Stimulated activated naive CD8-positive, alpha-beta T cell treated with anti-CD3 and anti-CD28 coated beads, Interleukin-15, Interleukin-2, amounts not matched to agents 100 ng/mL and 50 ng/mL, for 24 hours (primary cell): ENCODE measurements at regions not wholly inside any gene's neighbourhood (a gene's known extent, or its start where the extent isn't known, plus 50 kb on each side); places are given as distances from the start of the nearest gene placed in this dataset.

Experiments
- H3K27ac Mint-ChIP-seq: one replicate; pipeline ENCODE4 v1.8.0; 2021; ENCODE audit warnings: mild to moderate bottlenecking, mixed read lengths
- H3K27me3 Mint-ChIP-seq: one replicate; pipeline ENCODE4 v1.8.0; 2021; ENCODE audit warnings: mixed read lengths
- H3K36me3 Mint-ChIP-seq: one replicate; pipeline ENCODE4 v1.8.0; 2021; ENCODE audit warnings: low read depth, mixed read lengths
- H3K4me1 Mint-ChIP-seq: one replicate; pipeline ENCODE4 v1.8.0; 2021; ENCODE audit warnings: low read depth, mixed read lengths
- H3K4me3 Mint-ChIP-seq: one replicate; pipeline ENCODE4 v1.8.0; 2021; ENCODE audit warnings: mild to moderate bottlenecking, mixed read lengths
- H3K9me3 Mint-ChIP-seq: one replicate; pipeline ENCODE4 v1.8.0; 2021; ENCODE audit warnings: mixed read lengths

DNA sequence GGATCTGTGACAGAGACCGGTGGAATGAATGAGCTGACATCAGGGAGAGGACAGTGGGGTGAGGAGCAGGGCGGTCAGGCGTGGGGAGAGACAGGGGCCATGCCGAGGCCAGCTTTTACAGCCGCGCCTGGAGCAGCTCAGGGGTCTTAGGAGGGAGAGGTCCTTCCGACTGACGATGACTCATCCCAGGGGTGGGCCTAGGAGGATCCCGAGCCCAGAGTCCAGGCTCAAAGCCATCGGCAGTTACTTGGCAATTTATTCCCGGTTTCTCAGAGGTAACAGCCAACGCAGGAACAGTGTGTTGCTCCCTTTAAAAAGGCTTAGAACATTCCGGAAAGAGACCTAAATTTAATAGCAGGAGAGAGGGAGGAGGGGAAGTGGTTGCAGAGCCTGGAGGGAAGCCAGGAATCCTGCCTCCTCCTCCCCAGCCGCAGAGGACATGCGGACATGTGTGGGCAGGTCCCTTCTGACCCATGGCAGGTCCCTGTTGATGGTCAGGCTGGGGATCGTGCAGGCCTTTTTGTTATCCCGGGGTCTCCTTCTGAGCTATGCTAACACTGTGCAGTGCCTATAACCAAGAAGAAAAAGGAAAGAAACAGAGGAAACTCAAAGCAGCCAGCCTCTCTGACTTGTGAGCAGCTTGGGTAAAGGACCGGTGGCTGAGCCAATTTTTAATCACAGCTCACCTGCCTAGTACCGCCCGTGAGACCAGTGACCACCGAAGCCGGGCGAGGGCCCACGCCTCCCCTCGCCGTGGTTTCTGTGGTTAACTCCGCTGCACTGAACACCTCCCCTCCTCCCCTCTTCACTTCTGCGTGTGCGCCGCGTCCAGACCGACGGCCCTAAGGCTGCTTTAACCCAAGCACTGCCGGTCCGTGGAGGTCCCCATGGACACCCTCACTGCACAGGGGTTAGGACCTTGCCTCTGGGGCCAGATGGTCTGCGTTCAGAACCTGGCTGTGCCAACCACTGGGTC lies 392.4 kb upstream of the PROK2 start:
- no peak overlapping the region for H3K27ac Mint-ChIP-seq
- H3K4me1 Mint-ChIP-seq = peaks cover 23% of the 10 kb centered on the region
- no peaks in the 10 kb centered on the region for H3K36me3 Mint-ChIP-seq
- peaks cover 76% of the 10 kb centered on the region for H3K27me3 Mint-ChIP-seq
- H3K9me3 Mint-ChIP-seq = peaks cover 4% of the 10 kb centered on the region
- H3K4me3 Mint-ChIP-seq = no peak overlapping the region

DNA sequence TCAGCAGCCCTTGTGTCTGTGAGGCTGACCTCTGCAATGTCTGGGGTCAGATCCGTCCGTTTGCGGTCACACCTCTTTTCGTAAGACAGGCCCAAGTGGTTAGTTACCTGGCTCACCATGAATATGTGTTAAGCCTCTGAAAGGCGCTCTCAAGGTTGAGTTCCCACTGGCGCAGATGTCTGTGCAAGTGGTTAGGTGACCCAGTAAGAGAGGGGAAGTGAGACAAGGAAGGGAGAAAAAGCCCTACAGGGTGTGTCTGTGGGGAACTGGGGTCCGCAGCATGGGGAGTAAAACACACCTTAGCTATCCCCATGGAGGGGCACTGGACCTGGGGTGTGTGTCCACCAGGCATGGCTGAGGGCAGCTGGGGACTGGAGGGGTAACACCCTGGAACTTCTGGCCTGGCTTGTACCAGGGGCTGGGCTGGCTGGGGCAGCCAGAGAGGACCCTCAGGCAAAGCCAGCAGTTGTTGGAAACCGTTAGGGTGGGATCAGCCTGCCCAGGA lies 391.6 kb upstream of the PROK2 start:
- peaks cover 24% of the 10 kb centered on the region for H3K4me1 Mint-ChIP-seq
- no peak overlapping the region for H3K27ac Mint-ChIP-seq
- H3K4me3 Mint-ChIP-seq = no peak overlapping the region
- no peaks in the 10 kb centered on the region for H3K36me3 Mint-ChIP-seq
- H3K9me3 Mint-ChIP-seq = peaks cover 4% of the 10 kb centered on the region
- H3K27me3 Mint-ChIP-seq = peaks cover 72% of the 10 kb centered on the region

DNA sequence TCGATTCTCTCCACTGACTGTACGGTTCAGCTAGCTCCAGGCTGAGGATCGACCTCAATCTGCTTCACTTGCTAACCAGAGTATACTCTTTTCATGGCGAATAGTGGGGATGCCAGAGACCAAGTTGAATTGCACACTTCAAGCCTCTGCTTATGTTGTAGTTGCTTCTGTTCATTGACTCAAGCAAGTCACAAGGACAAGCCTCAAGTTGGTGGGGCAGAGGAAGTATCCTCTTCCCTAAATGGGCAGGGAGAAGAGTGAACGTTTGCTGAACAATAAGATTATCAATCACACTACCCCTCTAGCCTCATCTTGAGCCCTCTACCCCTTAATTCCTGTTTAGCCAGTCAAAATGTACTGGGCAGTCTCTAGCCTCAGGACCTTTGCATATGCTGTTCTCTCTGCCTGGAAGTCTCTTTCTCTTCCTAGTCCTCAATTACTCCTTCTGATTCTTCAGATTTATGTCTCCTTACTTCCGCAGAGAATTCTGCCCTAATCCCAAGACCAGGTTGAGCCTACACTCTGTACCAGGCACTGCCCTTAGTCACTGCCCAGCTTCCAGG lies 390.4 kb upstream of the PROK2 start:
- Mint-ChIP-seq H3K27me3 (peaks cover 68% of the 10 kb centered on the region), H3K4me1 (peaks cover 29% of the 10 kb centered on the region), H3K27ac (no peak overlapping the region), H3K36me3 (no peaks in the 10 kb centered on the region), H3K9me3 (peaks cover 4% of the 10 kb centered on the region), H3K4me3 (no peak overlapping the region)

DNA sequence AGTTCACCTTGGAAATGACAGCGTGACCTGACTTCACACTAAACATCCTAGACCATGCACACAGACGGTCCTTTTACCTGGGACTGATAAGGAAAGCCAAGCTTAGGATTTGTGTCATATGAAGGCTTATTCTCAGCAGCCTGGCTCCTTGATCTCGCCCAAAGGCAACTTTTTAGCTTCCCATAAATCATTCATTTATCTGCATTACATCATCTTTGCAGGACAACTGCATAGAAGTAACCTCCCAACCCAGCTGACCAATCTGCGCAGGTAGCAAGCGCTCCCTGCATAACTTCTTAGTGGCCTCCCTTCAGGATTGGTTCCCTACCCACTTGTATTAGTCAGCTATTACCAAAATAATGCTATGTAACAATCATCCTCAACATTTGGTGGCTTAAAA lies 389.9 kb upstream of the PROK2 start:
- Mint-ChIP-seq H3K4me1 (peaks cover 29% of the 10 kb centered on the region), H3K36me3 (no peaks in the 10 kb centered on the region), H3K27me3 (peaks cover 66% of the 10 kb centered on the region), H3K27ac (no peak overlapping the region), H3K4me3 (no peak overlapping the region), H3K9me3 (peaks cover 4% of the 10 kb centered on the region)

DNA sequence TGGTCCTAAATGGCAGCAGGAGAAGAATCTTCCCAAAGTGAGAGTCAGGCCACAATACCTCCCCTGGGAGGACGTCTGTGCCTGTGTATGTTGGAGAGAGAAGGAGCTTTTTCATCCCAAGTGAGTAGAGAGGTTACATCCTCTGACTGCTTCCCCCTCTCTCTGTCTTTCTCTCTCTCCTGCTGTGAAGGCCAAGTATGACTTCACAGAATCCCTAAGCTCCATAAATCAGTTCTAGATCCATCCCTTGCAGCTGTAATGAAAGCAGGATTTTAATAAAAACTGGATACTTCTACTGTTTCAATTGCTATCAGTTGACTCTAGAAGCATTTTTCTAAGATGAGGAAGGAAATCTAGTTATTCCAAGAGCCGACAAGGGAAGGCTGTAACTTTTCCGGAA lies 389.1 kb upstream of the PROK2 start:
- Mint-ChIP-seq H3K27ac (no peak overlapping the region), H3K4me1 (peaks cover 29% of the 10 kb centered on the region), H3K27me3 (peaks cover 64% of the 10 kb centered on the region), H3K9me3 (peaks cover 4% of the 10 kb centered on the region), H3K4me3 (no peak overlapping the region), H3K36me3 (no peaks in the 10 kb centered on the region)

DNA sequence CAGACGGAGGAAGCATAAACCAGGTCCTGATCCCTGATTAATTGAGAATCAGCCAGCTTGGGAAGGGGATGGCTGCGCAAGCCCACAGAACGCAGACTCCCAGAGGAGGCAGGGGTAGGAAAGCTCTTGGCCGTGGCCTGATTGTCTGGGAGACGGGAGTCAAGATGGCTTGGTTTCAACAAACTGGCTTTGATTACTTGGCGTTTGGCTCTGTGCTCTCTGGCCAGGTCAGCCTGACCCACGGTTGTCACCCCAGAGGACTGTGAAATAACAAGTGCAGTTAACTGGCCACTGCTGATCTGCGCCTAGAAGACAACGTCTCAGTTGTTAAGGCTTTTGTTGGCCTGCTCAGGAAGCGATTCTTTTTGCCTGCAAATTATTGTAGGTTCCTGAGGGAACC lies 387.0 kb upstream of the PROK2 start:
- Mint-ChIP-seq H3K4me3 (no peak overlapping the region), H3K36me3 (no peaks in the 10 kb centered on the region), H3K4me1 (peaks cover 19% of the 10 kb centered on the region)

DNA sequence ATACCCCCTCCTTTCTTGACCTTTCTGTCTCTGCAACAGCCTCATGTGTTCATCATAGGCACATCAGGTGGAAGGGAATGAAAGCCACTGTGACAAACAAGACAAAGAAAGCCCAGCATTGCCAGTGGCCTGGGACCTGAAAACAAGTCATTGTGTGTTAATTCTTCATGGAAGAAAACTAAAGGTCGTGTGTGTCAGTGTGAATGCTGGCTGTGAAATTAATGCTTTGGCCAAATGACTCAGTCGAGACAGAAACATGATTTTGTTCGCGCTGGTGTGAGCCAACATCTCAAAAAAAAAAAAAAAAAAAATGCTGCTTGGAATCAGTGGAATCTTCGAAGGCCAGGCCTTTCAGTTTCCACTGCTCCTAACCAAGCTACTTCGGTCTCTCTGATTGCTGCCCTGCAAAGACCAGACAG lies 386.5 kb upstream of the PROK2 start:
- H3K4me1 Mint-ChIP-seq = peaks cover 14% of the 10 kb centered on the region
- peaks cover 46% of the 10 kb centered on the region for H3K27me3 Mint-ChIP-seq

More for the DNA sequence above, 387.0 kb upstream of the PROK2 start:
- Mint-ChIP-seq H3K27me3 (peaks cover 50% of the 10 kb centered on the region), H3K9me3 (peaks cover 4% of the 10 kb centered on the region), H3K27ac (no peak overlapping the region)

DNA sequence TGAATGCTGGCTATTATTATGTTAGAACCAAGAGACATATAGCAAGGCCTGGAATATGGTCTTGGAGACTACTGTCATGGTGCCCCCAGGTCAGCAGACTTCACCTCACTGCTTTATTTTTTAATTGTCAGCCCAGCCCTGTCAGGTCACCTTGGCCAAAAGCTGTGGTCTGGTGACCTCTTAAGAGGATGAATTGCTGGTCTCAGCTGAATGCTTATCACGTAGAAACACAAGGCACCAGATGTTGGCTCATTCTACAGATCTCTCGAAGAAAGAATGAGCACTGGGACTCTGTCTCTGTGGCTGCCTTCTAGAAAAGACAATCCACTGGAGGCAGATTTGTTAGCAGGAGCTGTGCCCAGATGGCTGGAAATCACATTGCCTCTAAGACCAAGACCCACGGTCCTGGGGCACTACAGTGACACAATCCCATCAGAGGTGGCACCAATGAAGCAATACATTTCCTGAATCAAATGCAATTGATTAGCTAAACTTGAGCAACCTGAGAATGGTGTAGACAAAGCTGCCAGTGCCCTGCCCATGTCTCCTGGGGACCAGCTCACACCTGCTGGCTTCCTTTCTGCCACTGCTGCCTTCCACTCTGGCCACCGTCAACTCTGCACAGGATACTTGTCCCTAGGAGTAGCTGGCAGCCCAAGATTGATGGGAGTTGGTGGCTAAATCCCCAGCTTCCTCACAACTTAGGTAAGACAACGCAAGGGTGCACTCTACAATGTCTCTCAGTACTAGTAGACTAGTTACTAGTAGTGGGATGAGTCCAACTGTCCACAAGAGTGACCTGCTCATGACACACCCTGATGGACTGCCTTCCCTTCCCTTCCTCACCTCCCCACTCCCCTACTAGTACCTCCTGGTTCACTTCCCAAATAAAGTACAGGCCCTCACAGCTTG lies 384.9 kb upstream of the PROK2 start:
- peaks cover 11% of the 10 kb centered on the region for H3K4me1 Mint-ChIP-seq
- H3K9me3 Mint-ChIP-seq = no peaks in the 10 kb centered on the region
- H3K4me3 Mint-ChIP-seq = no peak overlapping the region
- peaks cover 29% of the 10 kb centered on the region for H3K27me3 Mint-ChIP-seq
- H3K27ac Mint-ChIP-seq = no peak overlapping the region
- no peaks in the 10 kb centered on the region for H3K36me3 Mint-ChIP-seq

More for the DNA sequence above, 386.5 kb upstream of the PROK2 start:
- peaks cover 4% of the 10 kb centered on the region for H3K9me3 Mint-ChIP-seq
- no peaks in the 10 kb centered on the region for H3K36me3 Mint-ChIP-seq
- peak overlapping the region; percentile 11 for H3K27ac Mint-ChIP-seq
- no peak overlapping the region for H3K4me3 Mint-ChIP-seq

DNA sequence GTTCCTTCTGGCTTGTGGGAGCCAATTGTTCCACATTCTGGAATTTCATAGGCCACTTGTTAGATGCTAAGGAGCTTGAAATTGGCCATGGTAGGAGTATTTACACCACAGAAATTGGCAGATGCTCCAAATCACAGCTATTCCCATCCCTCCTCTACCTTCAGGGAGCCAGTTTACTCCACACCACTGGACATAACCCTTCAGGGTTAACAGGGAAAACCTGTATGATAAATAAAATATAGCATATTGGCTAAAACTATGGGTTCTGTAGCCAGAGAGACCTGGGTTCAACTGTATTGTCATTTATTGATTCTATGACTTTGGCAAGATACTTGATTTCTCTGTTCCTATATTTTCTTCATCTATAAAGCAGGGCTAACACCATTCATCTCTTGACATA lies 384.2 kb upstream of the PROK2 start:
- H3K4me3 Mint-ChIP-seq = no peak overlapping the region
- H3K27ac Mint-ChIP-seq = no peak overlapping the region
- peaks cover 22% of the 10 kb centered on the region for H3K27me3 Mint-ChIP-seq
- peaks cover 14% of the 10 kb centered on the region for H3K4me1 Mint-ChIP-seq
- no peaks in the 10 kb centered on the region for H3K9me3 Mint-ChIP-seq
- H3K36me3 Mint-ChIP-seq = no peaks in the 10 kb centered on the region

DNA sequence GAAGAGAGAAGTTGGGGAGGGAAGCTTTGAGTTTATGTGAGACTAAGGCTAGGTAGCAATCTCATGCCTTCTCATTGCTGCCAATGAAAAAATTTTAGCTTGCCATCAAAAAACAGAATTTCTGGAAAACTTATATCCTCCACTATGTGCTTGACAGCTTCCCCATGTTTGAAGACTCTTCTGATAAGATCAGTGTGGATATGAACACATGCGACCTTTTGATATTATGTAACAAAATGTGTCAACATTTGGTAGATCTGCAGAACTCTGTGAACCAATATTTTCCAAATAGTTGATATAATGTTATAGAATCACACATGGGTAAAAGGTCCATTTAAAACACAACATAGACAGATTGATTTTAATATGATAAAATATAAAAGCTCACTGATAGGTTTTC lies 380.9 kb upstream of the PROK2 start:
- peaks cover 7% of the 10 kb centered on the region for H3K27me3 Mint-ChIP-seq
- no peaks in the 10 kb centered on the region for H3K36me3 Mint-ChIP-seq
- H3K9me3 Mint-ChIP-seq = no peaks in the 10 kb centered on the region
- no peak overlapping the region for H3K4me3 Mint-ChIP-seq
- H3K27ac Mint-ChIP-seq = no peak overlapping the region
- peaks cover 16% of the 10 kb centered on the region for H3K4me1 Mint-ChIP-seq

DNA sequence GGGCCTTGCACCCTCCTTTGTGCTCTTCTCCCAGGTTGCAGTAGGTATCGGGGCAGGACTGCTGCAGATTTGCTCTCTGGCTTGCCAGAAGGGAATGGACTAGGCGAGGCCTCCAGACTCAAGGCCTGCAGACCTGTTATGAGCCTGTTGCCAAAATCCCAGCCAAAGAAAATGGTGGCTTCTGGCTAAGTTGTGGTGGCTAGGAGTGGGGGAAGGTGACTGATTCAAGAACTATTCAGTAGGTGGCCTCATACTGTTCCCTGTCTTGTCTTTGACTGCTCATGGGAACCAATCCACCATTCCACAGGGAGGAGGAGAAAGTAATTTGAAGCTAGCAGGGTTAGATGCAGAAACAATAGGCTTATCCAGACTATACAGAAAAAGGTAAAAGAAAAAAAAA lies 380.4 kb upstream of the PROK2 start:
- Mint-ChIP-seq H3K4me3 (no peak overlapping the region), H3K27ac (no peak overlapping the region), H3K4me1 (peaks cover 16% of the 10 kb centered on the region), H3K27me3 (peaks cover 7% of the 10 kb centered on the region), H3K9me3 (no peaks in the 10 kb centered on the region), H3K36me3 (no peaks in the 10 kb centered on the region)

DNA sequence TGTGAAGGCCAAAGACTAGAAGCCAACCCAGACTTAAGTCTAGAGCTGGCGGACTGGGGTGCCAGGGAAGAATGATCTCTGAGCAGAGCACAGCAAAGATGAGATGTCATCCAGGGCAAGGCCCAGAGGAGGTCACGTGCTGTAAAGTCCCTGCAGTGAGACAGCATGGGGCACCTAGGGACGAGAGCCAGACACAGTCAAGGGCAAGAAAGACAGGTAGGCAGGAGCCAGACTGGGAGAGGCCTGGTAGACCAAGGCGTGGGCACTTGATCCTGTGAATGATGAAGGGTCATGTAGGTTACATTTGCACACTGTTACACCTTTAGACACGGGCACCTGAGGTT lies 379.7 kb upstream of the PROK2 start:
- Mint-ChIP-seq H3K27me3 (peaks cover 7% of the 10 kb centered on the region), H3K4me3 (no peak overlapping the region), H3K4me1 (peaks cover 16% of the 10 kb centered on the region), H3K9me3 (no peaks in the 10 kb centered on the region), H3K27ac (no peak overlapping the region), H3K36me3 (no peaks in the 10 kb centered on the region)

DNA sequence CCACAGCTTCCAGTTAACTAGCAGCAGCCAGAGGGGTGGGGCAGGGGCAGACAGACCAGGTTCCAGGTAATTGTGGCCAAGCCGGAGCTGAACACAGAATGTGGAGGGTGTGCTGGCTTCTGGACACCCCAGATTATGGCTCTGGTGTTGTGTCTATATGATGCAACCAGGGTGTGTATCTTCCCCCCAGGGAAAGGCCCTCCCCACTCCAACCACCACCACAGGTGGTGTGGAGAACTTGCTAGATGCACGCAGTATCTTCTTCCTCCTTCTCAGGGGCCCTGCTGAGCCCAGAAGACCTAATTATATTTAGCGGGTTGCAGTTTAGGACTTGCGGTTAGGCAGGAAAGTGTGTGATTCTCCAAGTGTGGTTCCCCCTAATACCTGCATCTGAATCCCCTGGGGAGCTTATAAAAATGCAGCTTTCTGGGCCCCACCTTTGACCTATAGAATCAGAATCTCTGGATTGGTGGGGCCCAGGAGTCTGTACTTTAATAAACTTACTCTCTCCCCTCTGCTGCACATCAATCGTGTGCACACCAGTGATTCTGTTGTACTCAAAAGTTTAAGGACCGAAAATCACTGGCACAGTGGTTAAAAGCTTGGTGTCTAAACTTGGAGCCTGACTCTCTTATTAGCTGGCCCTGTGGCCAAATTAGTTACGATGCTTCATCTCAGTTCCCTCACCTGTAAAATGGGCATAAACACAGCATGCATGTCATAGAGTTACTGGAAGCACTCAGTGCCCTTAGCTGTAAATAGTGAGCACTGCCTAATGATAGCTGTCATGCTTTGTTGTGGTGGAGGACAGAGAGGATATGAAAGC lies 379.1 kb upstream of the PROK2 start:
- no peak overlapping the region for H3K4me3 Mint-ChIP-seq
- H3K27ac Mint-ChIP-seq = no peak overlapping the region
- peaks cover 3% of the 10 kb centered on the region for H3K27me3 Mint-ChIP-seq
- peaks cover 16% of the 10 kb centered on the region for H3K4me1 Mint-ChIP-seq
- H3K36me3 Mint-ChIP-seq = no peaks in the 10 kb centered on the region
- no peaks in the 10 kb centered on the region for H3K9me3 Mint-ChIP-seq

DNA sequence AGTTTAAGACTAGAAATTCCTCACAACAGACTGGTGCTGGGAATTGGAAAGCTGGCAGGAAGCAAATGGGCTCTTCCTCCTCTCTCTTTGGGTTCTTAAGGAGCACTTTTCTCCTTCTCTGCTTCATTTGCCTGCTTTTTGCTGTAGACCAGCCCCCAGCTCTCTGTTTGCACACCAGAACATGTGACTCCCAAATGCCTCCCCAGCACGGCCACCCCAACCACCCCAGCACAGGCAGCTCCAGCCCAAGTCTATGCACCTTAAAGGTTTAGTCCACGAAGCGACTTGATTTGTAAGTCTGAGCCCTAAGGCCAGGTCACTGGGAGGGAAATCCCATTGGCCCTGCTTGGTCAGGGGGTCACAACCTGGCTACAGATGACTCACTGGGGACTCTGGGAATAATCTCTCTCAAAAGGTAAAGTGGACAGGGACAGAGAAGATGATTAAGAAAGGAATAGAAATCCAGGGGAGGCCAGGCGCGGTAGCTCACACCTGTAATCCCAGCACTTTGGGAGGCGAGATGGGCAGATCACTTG lies 377.8 kb upstream of the PROK2 start:
- H3K9me3 Mint-ChIP-seq = no peaks in the 10 kb centered on the region
- no peak overlapping the region for H3K27ac Mint-ChIP-seq
- H3K4me1 Mint-ChIP-seq = peaks cover 23% of the 10 kb centered on the region
- no peak overlapping the region for H3K4me3 Mint-ChIP-seq
- no peaks in the 10 kb centered on the region for H3K27me3 Mint-ChIP-seq
- no peaks in the 10 kb centered on the region for H3K36me3 Mint-ChIP-seq
